ENCODE measurements at regions not wholly inside any gene's neighbourhood (a gene's known extent, or its start where the extent isn't known, plus 50 kb on each side); places are given as distances from the start of the nearest gene placed in this dataset.

GRCh38 chrX:44072631-44073030 lies 99.4 kb upstream of the NDP start:
- Histone ChIP-seq H3K4ac (ENCODE audit: low read depth, low read length) (peak overlapping the region; percentile 58; the same call in 1 of the 2 replicates), H3K14ac (replicated peaks; ENCODE audit: low read depth, low read length) (no peak overlapping the region), H3K9me1 (ENCODE audit: insufficient read depth, low read length) (0 out of 2 replicates have a peak, but pooled peaks cover 6% of the 10 kb centered on the region), H4K20me1 (ENCODE audit: insufficient read depth, low read length) (no peaks in the 10 kb centered on the region), H3K4me3 (ENCODE audit: insufficient read depth, low read depth, low read length) (no peak overlapping the region), H3K9ac (ENCODE audit: low read depth, low read length) (no peak overlapping the region), H3K56ac (ENCODE audit: extremely low read depth, insufficient read depth, low read length) (no peak overlapping the region), H2AFZ (replicated peaks; ENCODE audit: low read length, poor library complexity) (no peak overlapping the region), H4K5ac (ENCODE audit: low read depth, low read length) (no peak overlapping the region), H2BK15ac (ENCODE audit: low read depth, low read length) (no peak overlapping the region; the same call in 2 of the 3 replicates), H2BK5ac (ENCODE audit: low read depth, low read length, poor library complexity, severe bottlenecking) (no peak overlapping the region), H2BK120ac (ENCODE audit: low read depth, low read length) (peak overlapping the region; percentile 35; the same call in 1 of the 2 replicates), H2BK20ac (ENCODE audit: low read depth, low read length) (no peak overlapping the region), H3K4me2 (ENCODE audit: low read depth, low read length) (peak overlapping the region; percentile 28; the same call in 1 of the 2 replicates), H3K79me1 (ENCODE audit: low read depth in 1 of 2, low read length in 2 of 2) (no peaks in the 10 kb centered on the region), H3K9me3 (ENCODE audit: control insufficient read depth, insufficient read depth, low read length) (no peaks in the 10 kb centered on the region), H4K8ac (ENCODE audit: low read depth in 2 of 2, low read length in 2 of 2) (no peak overlapping the region), H4K91ac (ENCODE audit: insufficient read depth, low read depth, low read length) (no peak overlapping the region), H3K36me3 (ENCODE audit: control insufficient read depth, insufficient read depth, low read length) (no peaks in the 10 kb centered on the region), H3K18ac (ENCODE audit: low read depth, low read length) (no peak overlapping the region), H3K23ac (ENCODE audit: low read depth, low read length) (no peak overlapping the region), H3K4me1 (ENCODE audit: control insufficient read depth, insufficient read depth, low read length) (no peaks in the 10 kb centered on the region), H2AK5ac (ENCODE audit: low read depth, low read length) (no peak overlapping the region), H2AK9ac (replicated peaks; ENCODE audit: low read depth, low read length, poor library complexity) (no peak overlapping the region), H3K27ac (ENCODE audit: insufficient read depth, low read length) (no peak overlapping the region), H3K27me3 (ENCODE audit: control insufficient read depth, insufficient read depth, low read length) (peaks cover 1% of the 10 kb centered on the region; the same call in 1 of the 2 replicates)
- intact Hi-C loops (cut with micrococcal nuclease) (no loop called here), dilution Hi-C loops (cut with HindIII; ENCODE audit: low sequenced_read_pairs, unreplicated experiment) (no loop called here), in situ Hi-C loops (cut with MboI; ENCODE audit: low sequenced_read_pairs) (no loop called here)
- DNase-seq, result no peak
- no CpG with 5 or more reads among the region's 1 CpG for WGBS, 2 experiments (ENCODE audit: extremely low coverage in 2 of 2, insufficient read length in 1 of 2)
- TF ChIP-seq CHD1 (IDR thresholded peaks at IDR 0.05; ENCODE audit: low read depth, low read length) (no peak), USF2 (IDR thresholded peaks at IDR 0.05; ENCODE audit: low read depth, low read length) (no peak), MAFK (IDR thresholded peaks at IDR 0.05; ENCODE audit: low read depth, low read length) (no peak), POLR2A (IDR thresholded peaks at IDR 0.05; ENCODE audit: low read depth, low read length) (no peak), RCOR1 (IDR thresholded peaks at IDR 0.05; ENCODE audit: insufficient replicate concordance, low read length) (no peak), ELK1 (IDR thresholded peaks at IDR 0.05; ENCODE audit: borderline replicate concordance, low read depth, low read length) (no peak)
- TF ChIP-seq, protein P1, sequence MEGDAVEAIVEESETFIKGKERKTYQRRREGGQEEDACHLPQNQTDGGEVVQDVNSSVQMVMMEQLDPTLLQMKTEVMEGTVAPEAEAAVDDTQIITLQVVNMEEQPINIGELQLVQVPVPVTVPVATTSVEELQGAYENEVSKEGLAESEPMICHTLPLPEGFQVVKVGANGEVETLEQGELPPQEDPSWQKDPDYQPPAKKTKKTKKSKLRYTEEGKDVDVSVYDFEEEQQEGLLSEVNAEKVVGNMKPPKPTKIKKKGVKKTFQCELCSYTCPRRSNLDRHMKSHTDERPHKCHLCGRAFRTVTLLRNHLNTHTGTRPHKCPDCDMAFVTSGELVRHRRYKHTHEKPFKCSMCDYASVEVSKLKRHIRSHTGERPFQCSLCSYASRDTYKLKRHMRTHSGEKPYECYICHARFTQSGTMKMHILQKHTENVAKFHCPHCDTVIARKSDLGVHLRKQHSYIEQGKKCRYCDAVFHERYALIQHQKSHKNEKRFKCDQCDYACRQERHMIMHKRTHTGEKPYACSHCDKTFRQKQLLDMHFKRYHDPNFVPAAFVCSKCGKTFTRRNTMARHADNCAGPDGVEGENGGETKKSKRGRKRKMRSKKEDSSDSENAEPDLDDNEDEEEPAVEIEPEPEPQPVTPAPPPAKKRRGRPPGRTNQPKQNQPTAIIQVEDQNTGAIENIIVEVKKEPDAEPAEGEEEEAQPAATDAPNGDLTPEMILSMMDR (conservative IDR thresholded peaks at IDR 0.05; ENCODE audit: low read depth, low read length), result no peak
- POLR2A ChIA-PET (ENCODE audit: unreplicated experiment), result no interaction called here
- CTCF ChIA-PET, result no interaction called here
- no peak for ATAC-seq (ENCODE audit: low read depth)
- BruUV-seq (replicated peaks), result no TSS peak

Measured in IMR-90 (cell line).